ENCODE measurements at regions not wholly inside any gene's neighbourhood (a gene's known extent, or its start where the extent isn't known, plus 50 kb on each side); places are given as distances from the start of the nearest gene placed in this dataset.

DNA sequence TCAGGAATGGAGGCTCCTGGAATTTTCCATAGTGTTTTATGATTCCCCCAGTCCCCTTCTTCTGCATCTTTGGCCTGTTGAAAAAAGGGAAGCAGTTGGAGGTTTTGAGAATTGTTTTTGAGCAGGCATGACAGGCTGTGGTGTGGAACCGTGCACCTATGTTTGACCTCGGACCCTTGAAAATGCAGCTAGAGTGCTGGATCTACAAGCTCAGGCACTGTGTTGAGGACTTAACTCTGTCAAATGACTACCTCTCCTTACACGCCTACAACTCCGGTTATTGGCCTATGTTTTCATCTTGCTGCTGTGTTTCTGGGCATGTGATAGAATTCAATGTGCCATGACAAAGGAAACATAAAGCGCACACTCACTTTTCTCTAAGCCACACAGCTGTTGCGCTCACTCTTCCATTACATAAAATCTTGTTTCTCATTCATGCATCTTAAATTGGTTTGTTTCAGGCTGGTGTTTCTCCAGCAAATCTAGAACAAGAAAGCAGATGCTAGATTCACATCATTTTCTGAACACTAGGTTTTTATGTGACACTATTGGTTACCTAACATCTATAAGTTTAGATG, 616.6 kb downstream of the FGF9 start:
- TF ChIP-seq REST (IDR thresholded peaks at IDR 0.05; ENCODE audit: low read depth, low read length): no peak
- TF ChIP-seq EP300 (IDR thresholded peaks at IDR 0.05; ENCODE audit: borderline replicate concordance in 1 of 2, low read depth in 1 of 2, low read length in 1 of 2): no peak
- TF ChIP-seq, protein P1, sequence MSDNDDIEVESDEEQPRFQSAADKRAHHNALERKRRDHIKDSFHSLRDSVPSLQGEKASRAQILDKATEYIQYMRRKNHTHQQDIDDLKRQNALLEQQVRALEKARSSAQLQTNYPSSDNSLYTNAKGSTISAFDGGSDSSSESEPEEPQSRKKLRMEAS (IDR thresholded peaks at IDR 0.05; ENCODE audit: low read depth): no peak
- TF ChIP-seq, protein P2, sequence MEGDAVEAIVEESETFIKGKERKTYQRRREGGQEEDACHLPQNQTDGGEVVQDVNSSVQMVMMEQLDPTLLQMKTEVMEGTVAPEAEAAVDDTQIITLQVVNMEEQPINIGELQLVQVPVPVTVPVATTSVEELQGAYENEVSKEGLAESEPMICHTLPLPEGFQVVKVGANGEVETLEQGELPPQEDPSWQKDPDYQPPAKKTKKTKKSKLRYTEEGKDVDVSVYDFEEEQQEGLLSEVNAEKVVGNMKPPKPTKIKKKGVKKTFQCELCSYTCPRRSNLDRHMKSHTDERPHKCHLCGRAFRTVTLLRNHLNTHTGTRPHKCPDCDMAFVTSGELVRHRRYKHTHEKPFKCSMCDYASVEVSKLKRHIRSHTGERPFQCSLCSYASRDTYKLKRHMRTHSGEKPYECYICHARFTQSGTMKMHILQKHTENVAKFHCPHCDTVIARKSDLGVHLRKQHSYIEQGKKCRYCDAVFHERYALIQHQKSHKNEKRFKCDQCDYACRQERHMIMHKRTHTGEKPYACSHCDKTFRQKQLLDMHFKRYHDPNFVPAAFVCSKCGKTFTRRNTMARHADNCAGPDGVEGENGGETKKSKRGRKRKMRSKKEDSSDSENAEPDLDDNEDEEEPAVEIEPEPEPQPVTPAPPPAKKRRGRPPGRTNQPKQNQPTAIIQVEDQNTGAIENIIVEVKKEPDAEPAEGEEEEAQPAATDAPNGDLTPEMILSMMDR (IDR thresholded peaks at IDR 0.05): no peak
- no peak for TF ChIP-seq CHD2 (IDR thresholded peaks at IDR 0.05; ENCODE audit: low read length, partially characterized antibody)
- no peak for TF ChIP-seq POLR2AphosphoS5 (IDR thresholded peaks at IDR 0.05; ENCODE audit: low read depth, low read length)
- no peak for TF ChIP-seq USF2 (IDR thresholded peaks at IDR 0.05; ENCODE audit: borderline replicate concordance, low read depth, low read length)

Measured in SK-N-SH (cell line).